HG02763 (cell line): ENCODE measurements at regions not wholly inside any gene's neighbourhood (a gene's known extent, or its start where the extent isn't known, plus 50 kb on each side); places are given as distances from the start of the nearest gene placed in this dataset.
"Not testable (repeated sequence)": the region's sequence is repeated elsewhere in the genome, so short reads cannot be mapped to it uniquely, and the experiment has no call there.

Experiments
- ATAC-seq: cut with Tn5 transposase; IDR thresholded peaks from one replicate; pipeline ENCODE4 v1.9.1; 2021; ENCODE audit warnings: mild to moderate bottlenecking, moderate library complexity; ENCODE audit not compliant: unreplicated experiment

DNA sequence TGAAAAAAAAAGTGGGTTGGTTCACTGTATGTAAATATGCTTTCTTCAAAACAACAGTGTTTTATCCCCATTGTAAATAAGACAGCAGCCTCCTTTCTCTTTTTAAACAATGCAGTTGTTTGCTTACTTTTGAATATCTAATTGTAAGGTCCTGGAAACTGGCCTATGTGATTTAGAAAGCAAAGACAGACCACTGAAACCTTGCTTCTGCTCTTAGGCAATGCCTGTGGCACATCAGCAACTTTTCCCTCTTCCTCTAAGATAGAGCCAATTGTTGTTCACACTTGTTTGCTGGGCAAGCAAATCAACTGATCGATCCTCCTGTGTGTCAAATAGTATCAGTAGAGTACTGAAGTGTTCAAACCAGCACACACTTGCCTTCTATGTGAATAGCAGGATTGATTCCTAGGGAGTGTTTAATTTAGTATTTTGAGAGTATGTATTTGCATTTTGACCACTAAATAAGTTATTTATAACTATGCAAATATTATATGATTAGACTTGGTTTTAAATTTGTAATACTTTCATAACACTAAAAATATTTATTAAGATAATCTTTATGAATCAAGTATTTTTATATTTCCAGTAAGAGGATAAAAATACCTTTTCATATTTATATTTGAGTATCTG is 55.4 kb upstream of the GRPR start:
- ATAC-seq: peak; percentile 64

DNA sequence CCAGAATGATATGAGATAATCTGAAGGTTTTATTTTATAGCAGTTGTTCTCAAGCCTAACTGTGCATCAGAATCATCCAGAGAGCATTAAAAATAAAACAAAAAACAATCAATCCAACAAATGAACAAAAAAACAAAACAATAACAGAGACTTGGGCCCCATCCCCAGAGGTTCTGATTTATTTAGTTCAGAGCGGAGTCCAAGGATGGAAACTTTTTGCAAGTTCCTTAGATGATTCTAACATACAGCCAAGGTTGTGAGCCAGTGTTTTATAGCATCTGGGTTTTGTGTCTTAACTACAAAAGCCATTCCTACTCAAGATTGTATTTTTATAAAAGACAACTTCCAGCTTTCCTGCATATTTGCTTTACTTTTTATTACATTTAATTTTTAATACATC is 59.4 kb upstream of the GRPR start:
- ATAC-seq: no peak

DNA sequence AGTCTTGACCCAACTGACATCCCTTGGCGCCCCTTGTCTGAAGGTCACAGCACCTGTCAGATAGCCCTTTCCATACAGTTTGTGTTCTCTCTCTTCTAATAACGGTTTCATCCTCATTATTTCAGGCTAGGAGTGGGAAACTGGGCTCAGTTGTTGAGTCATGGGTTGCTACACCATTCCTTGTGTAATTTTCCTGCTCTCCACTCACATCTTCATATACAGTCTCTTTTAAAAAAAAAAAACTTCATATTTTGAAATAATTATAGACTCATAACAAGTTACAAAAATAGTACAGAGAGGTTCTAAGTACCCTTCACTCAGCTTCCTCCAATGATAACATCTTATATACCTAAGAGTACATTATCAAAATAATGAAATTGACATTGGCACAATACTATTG is 60.2 kb upstream of the GRPR start:
- no peak for ATAC-seq

DNA sequence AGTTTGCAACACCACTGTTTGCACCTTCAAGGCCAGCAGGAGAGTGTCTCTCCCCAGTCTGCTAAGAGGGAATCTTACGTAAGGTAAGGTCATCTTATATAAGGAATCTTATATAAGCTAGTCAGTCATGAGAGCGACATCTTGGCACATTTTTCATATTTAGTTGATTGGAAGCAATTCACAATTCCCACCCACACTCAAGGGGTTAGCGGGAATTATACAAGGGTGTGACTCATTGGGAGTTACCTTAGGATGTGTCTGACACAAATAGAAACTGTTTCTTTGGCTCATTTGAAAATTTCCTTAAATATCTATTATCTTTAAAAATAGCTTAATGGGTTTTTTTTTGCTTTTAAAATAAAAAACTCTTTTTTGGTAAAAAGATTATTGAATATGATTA is 62.1 kb upstream of the GRPR start:
- no peak for ATAC-seq

DNA sequence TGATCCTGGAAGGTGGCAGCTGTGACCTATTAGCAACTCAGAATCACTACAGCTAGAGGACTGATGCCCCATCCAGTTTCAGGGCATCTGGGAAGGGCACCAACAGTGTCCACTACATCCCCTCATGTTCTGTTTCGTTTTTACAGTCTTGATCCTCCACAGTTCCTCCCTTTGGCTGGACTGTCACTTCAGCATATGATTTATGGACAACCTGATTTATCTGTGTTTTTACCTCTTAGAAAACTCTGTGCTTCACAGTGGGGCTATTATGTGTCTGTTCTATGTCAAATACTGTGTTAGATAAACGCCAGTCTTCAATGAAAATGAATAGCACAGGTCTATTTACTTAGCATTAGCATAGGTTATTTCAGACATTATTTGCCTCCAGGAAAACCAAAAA is 63.1 kb upstream of the GRPR start:
- ATAC-seq: no peak

DNA sequence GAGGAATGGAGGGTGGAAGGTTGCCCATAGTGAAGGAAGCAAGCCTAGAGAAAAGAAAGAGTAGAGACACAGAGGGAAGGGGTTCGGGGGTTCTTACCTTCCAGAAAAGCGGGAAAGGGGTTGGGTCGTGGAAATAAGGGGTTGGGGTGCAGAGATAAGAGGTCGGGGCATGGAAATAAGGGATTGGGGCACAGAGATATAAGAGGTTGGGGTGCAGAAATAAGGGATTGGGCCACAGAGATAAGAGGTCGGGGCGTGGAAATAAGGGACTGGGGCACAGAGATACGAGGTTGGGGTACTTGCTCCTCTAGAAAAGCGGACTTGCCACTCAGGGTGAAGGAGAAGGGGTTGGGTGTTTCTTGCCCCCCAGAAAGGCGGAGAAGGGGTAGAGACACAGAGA is 74.2 kb upstream of the GRPR start:
- ATAC-seq: not testable (repeated sequence)

DNA sequence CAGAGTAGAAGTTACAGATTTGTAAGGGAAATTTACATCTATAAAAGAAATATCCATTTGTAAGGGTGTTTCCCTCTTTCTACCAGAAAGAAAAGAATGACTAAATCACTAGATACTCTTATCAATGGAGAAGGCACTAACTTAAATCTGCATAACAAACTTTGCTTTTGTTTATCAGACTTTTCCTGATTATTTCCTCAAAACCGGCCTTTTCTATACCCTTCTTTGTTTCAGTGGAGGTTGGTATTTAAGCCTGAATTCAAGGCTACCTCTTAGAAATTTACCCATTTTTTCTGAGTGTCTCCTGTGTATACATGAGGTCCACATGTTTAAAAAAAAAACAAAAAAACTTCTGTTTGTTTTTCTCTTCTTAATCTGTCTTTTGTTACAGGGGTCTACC is 80.4 kb upstream of the GRPR start:
- ATAC-seq: no peak

DNA sequence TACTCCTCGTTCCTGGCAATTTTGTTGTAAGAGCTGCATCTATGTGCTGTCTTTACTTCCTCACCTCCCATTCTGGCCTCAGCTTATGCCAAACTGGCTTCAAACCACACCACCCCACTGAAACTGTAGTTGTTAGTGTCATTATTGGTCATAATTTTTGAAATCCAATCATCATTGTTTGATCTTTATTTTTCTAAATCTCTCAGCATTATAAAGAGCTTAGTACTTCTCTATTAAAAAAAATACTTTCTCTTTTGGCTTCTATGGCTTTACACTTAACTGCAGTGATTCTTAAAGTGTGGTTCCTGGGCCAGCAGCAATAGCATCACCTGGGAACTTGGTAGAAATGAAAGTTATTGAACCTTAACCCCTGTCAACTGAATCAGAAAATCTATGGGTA is 83.5 kb upstream of the GRPR start:
- no peak for ATAC-seq

DNA sequence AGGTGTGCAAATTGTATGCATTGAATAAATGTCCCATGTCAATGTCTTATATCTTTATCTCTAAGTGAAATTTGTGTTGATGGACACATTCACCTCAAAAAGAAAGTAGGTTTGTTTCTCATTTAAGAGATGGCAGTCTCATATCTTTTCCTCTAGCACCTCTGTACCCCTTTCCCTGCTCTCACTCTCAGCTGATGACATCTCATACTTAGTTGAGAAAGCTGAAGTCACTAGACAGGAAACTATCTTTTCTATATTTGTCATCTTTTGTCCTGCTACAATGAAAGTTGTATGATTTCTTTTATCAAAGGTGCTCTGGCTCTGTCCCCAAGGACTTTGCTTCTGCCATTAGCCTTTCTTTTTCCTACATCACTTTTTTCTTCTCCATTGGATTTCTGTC is 84.0 kb upstream of the GRPR start:
- no peak for ATAC-seq

DNA sequence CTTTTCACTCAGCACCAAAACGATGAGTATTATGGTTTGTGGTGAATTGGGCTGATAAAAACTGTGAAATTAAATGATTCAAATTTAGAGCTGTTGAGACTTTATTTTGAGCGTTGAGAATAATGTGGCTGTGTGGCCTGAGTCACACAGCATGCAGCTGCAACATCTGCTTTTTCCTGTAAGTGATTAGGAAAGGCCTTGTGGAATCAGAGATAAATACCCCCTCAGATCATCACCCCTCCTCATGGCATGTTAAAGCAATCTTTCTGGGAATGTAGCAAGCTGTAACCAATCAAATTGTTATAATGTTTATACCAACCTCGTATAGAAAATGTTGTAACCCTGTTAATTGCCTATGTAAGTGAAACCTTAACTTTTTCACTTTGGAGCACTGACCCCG is 90.0 kb upstream of the GRPR start:
- ATAC-seq: no peak

DNA sequence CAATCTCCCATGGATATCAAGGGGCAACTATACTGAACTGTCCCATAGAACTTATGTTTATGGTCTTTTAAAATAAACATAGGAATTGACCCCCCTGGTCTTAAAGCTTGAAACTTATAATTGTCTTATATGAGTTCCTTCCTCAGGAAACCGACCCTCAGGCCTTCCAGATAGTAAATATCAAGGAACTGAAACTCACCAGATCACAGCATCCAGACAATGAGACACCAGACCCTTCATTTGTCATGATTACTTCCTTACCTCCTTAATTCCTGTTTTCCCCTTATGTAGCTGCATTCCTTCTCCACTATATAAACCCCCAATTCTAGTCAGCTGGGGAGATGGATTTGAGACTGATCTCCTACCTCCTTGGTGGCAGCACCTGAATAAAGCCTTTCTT is 94.8 kb upstream of the GRPR start:
- ATAC-seq: no peak

DNA sequence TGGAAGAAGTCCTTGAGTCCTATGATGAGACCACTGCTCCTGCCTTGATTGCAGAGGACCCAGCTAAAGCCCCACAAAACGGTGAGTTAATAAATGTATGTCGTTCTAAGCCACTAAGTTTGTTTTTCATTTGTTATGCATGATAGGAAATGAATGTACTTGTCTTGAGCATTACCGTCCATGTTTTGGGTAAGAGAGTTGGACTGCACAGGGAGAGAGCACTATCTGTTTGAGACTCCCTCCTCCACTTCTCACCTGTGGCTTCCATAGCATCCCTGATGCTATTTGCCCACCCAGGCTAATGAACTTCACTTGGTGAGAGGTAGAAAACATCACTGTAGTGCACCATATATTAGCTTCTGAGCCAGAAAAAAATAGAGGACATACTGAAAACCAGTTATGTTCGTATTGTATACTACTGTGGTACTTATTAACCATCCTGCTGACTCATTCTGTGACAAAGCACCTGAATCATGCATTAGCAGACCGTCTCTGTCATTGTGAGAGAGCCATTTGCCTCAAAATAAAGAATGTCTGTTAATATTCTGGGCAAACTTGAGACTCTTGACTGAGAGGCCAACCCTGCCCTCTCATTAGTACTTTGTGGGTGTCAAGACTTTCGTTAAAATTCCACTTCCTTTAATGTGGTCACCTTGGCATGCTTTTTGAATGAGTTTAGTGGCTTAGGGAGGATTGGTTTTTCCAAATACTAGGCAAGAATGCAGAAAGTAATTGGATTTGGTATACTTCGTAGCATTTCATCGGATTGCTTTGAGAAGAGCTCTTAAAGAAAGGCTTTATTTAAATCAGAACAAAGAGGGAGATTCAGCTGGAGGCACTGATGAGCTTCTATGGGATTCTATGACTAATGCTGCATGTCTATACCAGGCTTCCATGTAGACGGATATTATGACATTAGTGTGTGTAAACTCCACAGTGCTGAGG is 99.3 kb upstream of the GRPR start:
- ATAC-seq: peak; percentile 88

DNA sequence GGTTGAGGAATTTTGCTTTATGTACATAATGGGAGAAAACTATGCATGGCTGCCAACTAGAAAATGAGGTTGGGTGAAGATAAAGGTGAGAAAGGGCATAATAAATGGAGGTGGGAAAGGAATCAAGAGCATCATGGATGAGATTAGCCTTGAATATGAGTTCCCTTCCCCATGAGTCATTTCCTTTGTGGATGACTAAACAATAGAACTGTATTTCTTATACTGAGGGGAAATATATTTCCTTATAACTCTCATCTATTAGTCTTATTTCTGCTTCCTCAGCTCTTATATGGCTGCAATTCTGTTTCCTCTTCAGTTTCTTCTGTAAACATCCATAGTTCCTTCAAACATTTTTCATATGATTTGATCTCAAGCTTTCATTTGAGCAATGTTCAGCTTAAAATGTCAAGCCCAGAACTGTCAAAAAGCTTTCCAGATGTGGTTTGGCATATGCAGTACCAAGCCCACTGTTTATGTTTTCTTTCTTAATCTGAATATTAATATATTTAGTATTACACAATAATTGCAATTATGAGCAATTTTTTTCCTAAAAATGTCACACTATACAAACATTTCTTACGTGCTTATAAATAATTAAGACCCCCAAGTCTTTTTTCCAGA is 100.7 kb upstream of the GRPR start:
- ATAC-seq: no peak

DNA sequence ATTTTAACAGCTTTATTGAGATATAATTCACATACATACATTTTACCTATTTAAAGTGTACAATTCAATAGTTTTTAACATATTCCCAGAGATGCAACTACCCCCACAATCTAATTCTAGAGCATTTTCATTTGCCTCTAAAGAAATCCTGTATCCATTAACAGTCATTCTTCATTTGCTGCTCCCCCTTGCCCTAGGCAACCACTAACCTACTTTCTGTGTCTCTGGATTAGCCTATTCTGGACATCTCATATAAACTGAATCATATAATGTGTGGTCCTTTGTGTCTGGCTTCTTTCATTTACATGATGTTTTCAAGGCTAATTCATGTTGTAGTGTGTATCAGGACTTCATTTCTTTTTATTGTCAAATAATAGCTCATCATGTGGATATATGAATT is 105.1 kb upstream of the GRPR start:
- ATAC-seq: no peak

DNA sequence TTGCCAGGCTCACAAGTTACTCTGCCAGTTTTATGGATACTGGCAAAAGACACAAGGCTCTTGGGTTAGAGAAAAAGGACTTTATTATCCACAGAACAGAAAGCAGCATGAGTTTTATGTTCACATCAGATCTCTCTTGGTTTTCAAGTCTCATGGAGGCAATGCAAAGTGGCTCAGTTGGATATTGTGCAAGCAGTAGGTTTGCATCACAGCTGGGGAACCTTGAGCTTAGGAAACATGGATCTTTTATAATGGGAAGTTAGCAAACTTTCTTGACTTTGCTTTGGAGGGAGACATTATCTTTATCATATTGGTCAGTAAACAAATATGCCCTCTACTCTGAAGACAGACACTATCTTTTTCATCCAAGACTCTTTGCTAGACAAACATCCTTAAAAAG is 109.2 kb upstream of the GRPR start:
- ATAC-seq: no peak

DNA sequence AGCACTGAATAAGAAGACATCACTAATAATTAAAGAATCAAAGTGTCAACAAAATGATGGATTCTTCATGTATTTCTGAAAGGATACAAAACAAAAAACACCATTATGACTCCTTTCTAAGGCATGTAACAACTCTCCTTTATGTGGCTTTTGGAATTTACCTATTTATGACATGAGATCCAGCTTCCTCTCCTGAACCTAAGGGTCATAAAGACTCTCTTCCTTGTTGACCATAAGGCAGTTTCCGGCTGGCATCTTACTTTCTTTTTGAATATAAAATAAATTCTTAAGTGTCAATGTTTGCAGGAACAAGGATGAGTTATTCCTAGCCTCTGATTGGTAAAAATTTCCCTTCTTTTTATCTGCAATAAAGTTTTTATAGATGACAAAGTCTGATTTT is 111.1 kb upstream of the GRPR start:
- no peak for ATAC-seq

DNA sequence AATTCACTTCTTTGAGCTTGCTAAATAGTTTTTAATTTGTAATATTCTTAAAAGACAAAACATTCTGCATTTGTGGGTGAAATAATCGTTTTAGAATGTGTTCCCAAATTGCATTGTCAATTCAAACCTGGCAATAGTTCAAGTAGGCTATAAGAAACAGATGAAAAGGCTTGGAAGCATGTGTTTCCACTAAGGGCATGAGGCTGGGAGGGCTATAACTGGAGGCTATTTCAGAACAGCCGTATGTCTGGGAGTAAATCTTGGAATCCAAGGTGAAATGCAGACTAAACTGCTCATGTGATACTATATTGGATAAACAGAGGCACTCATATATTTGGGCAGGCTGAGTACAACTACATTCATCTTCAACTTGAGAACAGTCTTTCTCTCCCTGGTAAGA is 117.4 kb upstream of the GRPR start:
- no peak for ATAC-seq

DNA sequence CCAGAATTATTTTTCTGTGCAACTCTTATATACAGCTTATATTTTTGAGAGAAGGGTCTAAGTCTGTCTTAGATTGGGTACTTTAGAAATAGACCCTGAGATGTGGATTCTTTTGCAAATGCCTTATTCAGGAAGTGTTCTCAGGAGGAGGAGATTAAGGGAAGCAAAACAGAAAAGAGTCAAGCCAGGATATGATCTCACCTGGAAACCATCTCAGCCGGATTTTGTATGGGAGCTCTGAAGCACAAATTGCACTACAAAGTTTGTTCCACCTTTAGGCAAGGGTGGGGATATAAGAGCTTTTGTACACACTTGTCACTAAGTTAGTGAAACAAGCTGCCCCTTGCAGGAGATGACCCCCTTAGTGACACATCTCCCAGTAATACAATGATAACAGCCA is 121.2 kb upstream of the GRPR start:
- no peak for ATAC-seq

DNA sequence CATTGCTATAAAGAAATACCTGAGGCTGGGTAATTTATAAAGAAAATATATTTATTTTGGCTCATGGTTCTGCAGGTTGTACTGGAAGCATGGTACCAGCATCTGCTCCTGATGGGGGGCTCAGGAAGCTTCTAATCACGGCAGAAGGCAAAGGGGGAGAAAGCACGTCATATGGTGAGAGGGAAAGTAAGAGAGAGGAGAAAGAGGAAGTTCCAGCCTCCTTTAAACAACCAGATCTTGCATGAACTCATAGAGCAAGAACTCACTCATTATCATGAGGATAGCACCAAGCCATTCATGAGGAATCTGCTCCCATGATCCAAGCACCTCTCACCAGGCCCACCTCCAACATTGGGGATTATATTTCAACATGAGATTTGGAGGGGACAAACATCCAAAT is 125.0 kb upstream of the GRPR start:
- no peak for ATAC-seq

DNA sequence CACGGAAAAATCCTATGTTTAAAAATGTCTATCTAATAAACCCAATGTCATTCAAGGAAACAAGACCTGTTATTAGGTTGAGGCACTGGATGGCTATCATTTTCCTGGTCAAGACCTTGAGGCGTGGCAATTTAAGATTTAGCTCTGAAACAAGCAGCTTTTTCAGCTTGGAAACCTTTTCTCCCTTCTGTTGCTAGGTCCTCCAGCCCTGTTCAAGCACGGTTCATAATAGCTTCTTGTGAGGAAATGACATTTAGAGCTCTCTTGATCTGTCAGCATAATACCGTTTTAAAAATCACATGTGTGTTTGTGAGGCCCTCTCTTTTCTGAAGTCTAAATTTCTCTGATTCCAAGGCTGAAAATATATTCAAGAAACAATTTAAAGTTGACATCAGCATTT is 133.6 kb upstream of the GRPR start:
- ATAC-seq: no peak

DNA sequence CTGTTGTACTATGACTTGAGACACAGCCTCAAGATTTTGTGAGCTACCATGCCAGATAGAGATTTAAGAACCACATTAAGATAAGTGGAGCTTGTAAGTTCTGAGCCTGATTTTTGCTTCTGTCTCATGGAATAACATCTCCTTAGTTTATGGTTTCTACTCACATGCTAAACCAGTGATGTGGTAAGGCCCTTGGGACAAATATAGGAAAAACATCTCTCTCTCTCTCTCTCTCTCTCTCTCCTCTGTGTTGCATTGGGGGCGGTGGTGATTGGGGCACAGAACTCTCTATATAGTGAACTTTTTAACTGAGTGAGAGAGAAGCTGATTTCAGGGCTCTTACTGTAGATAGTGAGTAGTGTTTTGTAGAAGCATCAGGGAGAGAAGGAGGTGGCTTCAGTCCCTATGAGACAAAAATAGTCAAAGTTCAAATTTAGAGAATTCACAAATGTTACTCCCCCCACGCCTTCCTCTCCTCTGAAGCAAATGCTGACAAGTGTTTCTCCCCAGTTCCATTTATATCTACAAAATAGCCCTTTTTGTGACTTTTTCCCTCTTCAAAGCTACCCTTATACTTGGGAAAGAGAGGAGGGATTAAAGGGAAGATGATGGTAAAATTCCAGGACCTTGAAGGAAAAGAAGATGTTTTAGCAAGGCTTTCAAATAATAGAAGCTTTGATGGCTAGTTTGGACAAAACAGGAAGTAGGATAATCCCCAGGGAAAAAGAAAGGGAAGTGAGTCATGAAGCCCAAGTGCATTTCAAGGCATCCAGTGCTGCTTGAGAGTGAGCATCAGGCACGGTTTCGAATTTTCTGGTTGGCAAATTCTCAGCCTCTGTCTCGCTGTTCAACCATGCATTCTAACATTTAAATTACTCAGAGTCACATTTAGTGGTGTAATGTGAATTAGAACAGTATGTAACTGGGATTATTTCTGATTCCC is 134.3 kb upstream of the AP1S2 start:
- ATAC-seq: no peak
